Kidney epithelial cell (primary cell): ENCODE measurements at regions not wholly inside any gene's neighbourhood (a gene's known extent, or its start where the extent isn't known, plus 50 kb on each side); places are given as distances from the start of the nearest gene placed in this dataset.

Source experiments
- DNase-seq: peaks from one replicate; pipeline ENCODE4 v3.0.0-alpha.2; 2010; ENCODE audit warnings: low read depth
- H3K27me3 ChIP-seq: 2 replicates; pipeline ENCODE4 v1.6.0; 2011; ENCODE audit warnings: low read length; ENCODE audit not compliant: control insufficient read depth, insufficient read depth
- H3K36me3 ChIP-seq: 2 replicates; pipeline ENCODE4 v1.5.1; 2011; ENCODE audit warnings: low read length; ENCODE audit not compliant: control insufficient read depth, insufficient read depth
- H3K4me3 ChIP-seq: 2 replicates; pipeline ENCODE4 v1.5.1; 2011; ENCODE audit warnings: low read depth, mild to moderate bottlenecking, control low read depth, low read length
- CTCF ChIP-seq: IDR thresholded peaks from 2 replicates; pipeline ENCODE4 v1.5.1; 2011; ENCODE audit warnings: mild to moderate bottlenecking, moderate library complexity, low read length, control low read depth, inconsistent platforms; ENCODE audit not compliant: insufficient read depth, poor library complexity, severe bottlenecking

GRCh38 chr13:59463023-59463422 is 700.7 kb downstream of the DIAPH3 start:
- TF ChIP-seq CTCF, result no peak
- Histone ChIP-seq H3K27me3 (no peaks in the 10 kb centered on the region), H3K36me3 (no peaks in the 10 kb centered on the region), H3K4me3 (no peak overlapping the region)
- no peak for DNase-seq

GRCh38 chr13:59464926-59465325 is 698.8 kb downstream of the DIAPH3 start:
- Histone ChIP-seq H3K36me3 (no peaks in the 10 kb centered on the region), H3K27me3 (no peaks in the 10 kb centered on the region), H3K4me3 (no peak overlapping the region)
- DNase-seq, result no peak
- no peak for TF ChIP-seq CTCF

GRCh38 chr13:59468396-59468795 is 695.3 kb downstream of the DIAPH3 start:
- no peak for TF ChIP-seq CTCF
- H3K27me3 ChIP-seq, result no peaks in the 10 kb centered on the region
- no peaks in the 10 kb centered on the region for H3K36me3 ChIP-seq
- H3K4me3 ChIP-seq, result no peak overlapping the region
- no peak for DNase-seq

- no peak for DNase-seq
- H3K27me3 ChIP-seq, result no peaks in the 10 kb centered on the region
- no peaks in the 10 kb centered on the region for H3K36me3 ChIP-seq
- no peak for TF ChIP-seq CTCF
- H3K4me3 ChIP-seq, result no peak overlapping the region
Measured at GRCh38 chr13:59471106-59471505, 692.6 kb downstream of the DIAPH3 start.

GRCh38 chr13:59472134-59472533 is 691.6 kb downstream of the DIAPH3 start:
- Histone ChIP-seq H3K27me3 (no peaks in the 10 kb centered on the region), H3K36me3 (no peaks in the 10 kb centered on the region), H3K4me3 (no peak overlapping the region)
- TF ChIP-seq CTCF, result no peak
- DNase-seq, result no peak

GRCh38 chr13:59474696-59475095 is 689.0 kb downstream of the DIAPH3 start:
- DNase-seq, result no peak
- Histone ChIP-seq H3K4me3 (no peak overlapping the region), H3K27me3 (no peaks in the 10 kb centered on the region), H3K36me3 (no peaks in the 10 kb centered on the region)
- no peak for TF ChIP-seq CTCF
